Smooth muscle cell (in vitro differentiated cells): ENCODE measurements at regions not wholly inside any gene's neighbourhood (a gene's known extent, or its start where the extent isn't known, plus 50 kb on each side); places are given as distances from the start of the nearest gene placed in this dataset.

Source experiments
- DNase-seq: peaks from one replicate; lab custom pipeline; 2025; ENCODE audit not compliant: unreplicated experiment; lab: John Stamatoyannopoulos, UW
- H2AFZ ChIP-seq: fragments of 200-600 bp; sonication (generic); 2 replicates; pipeline ENCODE4 v1.6.0; 2016; ENCODE audit warnings: antibody characterized with exemption, low read depth, mild to moderate bottlenecking
- H3F3A ChIP-seq: fragments of 200-600 bp; sonication (generic); 2 replicates; pipeline ENCODE4 v1.6.0; 2017; ENCODE audit warnings: antibody characterized with exemption, low read depth
- H3K27ac ChIP-seq: fragments of 200-600 bp; sonication (generic); 2 replicates; pipeline ENCODE4 v1.5.1; 2016; ENCODE audit warnings: low read depth, mild to moderate bottlenecking
- H3K27me3 ChIP-seq: fragments of 200-600 bp; sonication (generic); 2 replicates; pipeline ENCODE4 v1.6.1; 2016; ENCODE audit warnings: low read depth, mild to moderate bottlenecking
- H3K36me3 ChIP-seq: fragments of 200-600 bp; sonication (generic); 2 replicates; pipeline ENCODE4 v1.5.1; 2016; ENCODE audit warnings: low read depth
- H3K4me1 ChIP-seq: fragments of 200-600 bp; sonication (generic); 2 replicates; pipeline ENCODE4 v1.5.1; 2016; ENCODE audit warnings: low read depth
- H3K4me2 ChIP-seq: fragments of 200-600 bp; sonication (generic); 2 replicates; pipeline ENCODE4 v1.6.0; 2016; ENCODE audit warnings: mild to moderate bottlenecking
- H3K4me3 ChIP-seq: fragments of 200-600 bp; sonication (generic); 2 replicates; pipeline ENCODE4 v1.5.1; 2016; ENCODE audit warnings: mild to moderate bottlenecking
- H3K79me2 ChIP-seq: fragments of 200-600 bp; sonication (generic); 2 replicates; pipeline ENCODE4 v1.6.0; 2016; ENCODE audit warnings: low read depth, mild to moderate bottlenecking
- H3K9ac ChIP-seq: fragments of 200-600 bp; sonication (generic); 2 replicates; pipeline ENCODE4 v1.6.0; 2016; ENCODE audit warnings: low read depth
- H3K9me3 ChIP-seq: fragments of 200-600 bp; sonication (generic); replicated peaks from 2 replicates; pipeline ENCODE4 v1.5.1; 2016; ENCODE audit warnings: low read depth
- H4K20me1 ChIP-seq: fragments of 200-600 bp; sonication (generic); 2 replicates; pipeline ENCODE4 v1.6.0; 2016; ENCODE audit warnings: low read depth
- WGBS: methylation state at CpG from one replicate; pipeline ENCODE4 v1.1.7; 2016; ENCODE audit warnings: low lambda C conversion rate; 5-methylcytosine and 5-hydroxymethylcytosine counted together
- TF ChIP-seq, protein P1 (sequence below): fragments of 200-600 bp; sonication (generic); IDR thresholded peaks from 2 replicates; pipeline ENCODE4 v1.5.1; 2017; ENCODE audit warnings: borderline replicate concordance, mild to moderate bottlenecking, antibody characterized with exemption; ENCODE audit not compliant: insufficient read depth, poor library complexity, severe bottlenecking

DNA sequence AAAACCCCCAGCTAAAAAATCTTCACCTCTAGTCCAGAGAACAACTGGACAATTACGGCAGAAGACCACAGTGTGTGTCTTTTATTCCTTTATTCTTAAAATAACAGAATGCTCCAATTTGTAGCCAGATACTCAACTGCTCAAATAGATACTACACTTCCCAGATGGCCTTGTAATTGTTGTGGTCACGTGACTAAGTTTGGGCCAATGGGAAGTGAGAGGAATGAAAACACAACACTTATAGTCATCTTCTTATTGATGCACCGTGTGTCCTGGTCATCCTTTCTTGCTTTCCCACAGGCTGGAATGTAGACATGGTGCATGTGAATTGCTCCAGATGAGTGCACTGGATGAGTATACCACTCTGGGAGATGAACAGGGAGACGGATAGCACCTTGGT, 145.1 kb downstream of the CDC42EP3 start:
- TF ChIP-seq, protein P1, sequence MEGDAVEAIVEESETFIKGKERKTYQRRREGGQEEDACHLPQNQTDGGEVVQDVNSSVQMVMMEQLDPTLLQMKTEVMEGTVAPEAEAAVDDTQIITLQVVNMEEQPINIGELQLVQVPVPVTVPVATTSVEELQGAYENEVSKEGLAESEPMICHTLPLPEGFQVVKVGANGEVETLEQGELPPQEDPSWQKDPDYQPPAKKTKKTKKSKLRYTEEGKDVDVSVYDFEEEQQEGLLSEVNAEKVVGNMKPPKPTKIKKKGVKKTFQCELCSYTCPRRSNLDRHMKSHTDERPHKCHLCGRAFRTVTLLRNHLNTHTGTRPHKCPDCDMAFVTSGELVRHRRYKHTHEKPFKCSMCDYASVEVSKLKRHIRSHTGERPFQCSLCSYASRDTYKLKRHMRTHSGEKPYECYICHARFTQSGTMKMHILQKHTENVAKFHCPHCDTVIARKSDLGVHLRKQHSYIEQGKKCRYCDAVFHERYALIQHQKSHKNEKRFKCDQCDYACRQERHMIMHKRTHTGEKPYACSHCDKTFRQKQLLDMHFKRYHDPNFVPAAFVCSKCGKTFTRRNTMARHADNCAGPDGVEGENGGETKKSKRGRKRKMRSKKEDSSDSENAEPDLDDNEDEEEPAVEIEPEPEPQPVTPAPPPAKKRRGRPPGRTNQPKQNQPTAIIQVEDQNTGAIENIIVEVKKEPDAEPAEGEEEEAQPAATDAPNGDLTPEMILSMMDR, result no peak
- Histone ChIP-seq H3K27me3 (no peaks in the 10 kb centered on the region), H3K9ac (no peak overlapping the region), H4K20me1 (no peaks in the 10 kb centered on the region), H3K27ac (no peak overlapping the region), H2AFZ (no peak overlapping the region), H3K9me3 (no peaks in the 10 kb centered on the region), H3K79me2 (no peaks in the 10 kb centered on the region), H3K4me1 (peaks cover 8% of the 10 kb centered on the region), H3K4me2 (no peak overlapping the region), H3F3A (peaks cover 8% of the 10 kb centered on the region), H3K36me3 (no peaks in the 10 kb centered on the region), H3K4me3 (no peak overlapping the region)
- WGBS, result 61% methylated on average over 4 of the region's 4 CpGs
- no peak for DNase-seq

- Histone ChIP-seq H3K9ac (no peak overlapping the region), H3K79me2 (no peaks in the 10 kb centered on the region), H3K36me3 (no peaks in the 10 kb centered on the region), H3K27ac (no peak overlapping the region), H3K4me2 (no peak overlapping the region), H3F3A (peaks cover 8% of the 10 kb centered on the region), H2AFZ (no peak overlapping the region), H4K20me1 (no peaks in the 10 kb centered on the region), H3K4me3 (no peak overlapping the region), H3K9me3 (no peaks in the 10 kb centered on the region), H3K4me1 (peaks cover 8% of the 10 kb centered on the region), H3K27me3 (no peaks in the 10 kb centered on the region)
- TF ChIP-seq, protein P1, result no peak
- DNase-seq, result no peak
Observed at GRCh38 chr2:37526856-37527255, 144.6 kb downstream of the CDC42EP3 start.

DNA sequence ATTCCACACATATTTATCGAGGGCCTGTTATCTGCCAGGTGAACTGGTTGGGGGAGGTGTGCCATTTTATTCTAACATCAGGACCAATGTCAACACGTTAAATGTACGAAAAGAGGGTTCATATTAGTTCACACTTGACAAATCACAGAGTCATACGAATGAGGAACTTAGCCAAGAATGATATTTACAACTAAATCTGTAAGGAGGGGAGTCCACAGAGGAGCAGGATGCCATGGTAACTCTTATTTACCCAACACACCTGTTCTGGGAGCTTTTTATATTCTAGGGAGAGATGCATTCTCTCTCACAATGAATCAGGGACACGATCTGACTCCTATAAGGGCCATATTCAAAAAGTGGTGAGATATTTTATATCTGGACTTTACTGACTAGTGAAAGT, 144.1 kb downstream of the CDC42EP3 start:
- Histone ChIP-seq H3K4me1 (peaks cover 8% of the 10 kb centered on the region), H4K20me1 (no peaks in the 10 kb centered on the region), H3K79me2 (no peaks in the 10 kb centered on the region), H3K27ac (no peak overlapping the region), H3K36me3 (no peaks in the 10 kb centered on the region), H3K4me2 (no peak overlapping the region), H3K4me3 (no peak overlapping the region), H3F3A (peaks cover 8% of the 10 kb centered on the region), H3K27me3 (no peaks in the 10 kb centered on the region), H2AFZ (no peak overlapping the region), H3K9ac (no peak overlapping the region), H3K9me3 (no peaks in the 10 kb centered on the region)
- TF ChIP-seq, protein P1, result no peak
- no peak for DNase-seq
- 90% methylated on average over 5 of the region's 5 CpGs for WGBS

- H3K9ac ChIP-seq, result no peak overlapping the region
- WGBS, result 100% methylated on average over 1 of the region's 1 CpG
- H3K9me3 ChIP-seq, result no peaks in the 10 kb centered on the region
- TF ChIP-seq, protein P1, result no peak
- no peaks in the 10 kb centered on the region for H4K20me1 ChIP-seq
- H3K4me3 ChIP-seq, result no peak overlapping the region
- H2AFZ ChIP-seq, result no peak overlapping the region
- DNase-seq, result no peak
- no peaks in the 10 kb centered on the region for H3K36me3 ChIP-seq
- no peaks in the 10 kb centered on the region for H3F3A ChIP-seq
- H3K79me2 ChIP-seq, result no peaks in the 10 kb centered on the region
- H3K27me3 ChIP-seq, result no peaks in the 10 kb centered on the region
- no peak overlapping the region for H3K4me2 ChIP-seq
- no peaks in the 10 kb centered on the region for H3K4me1 ChIP-seq
- no peak overlapping the region for H3K27ac ChIP-seq
Observed at GRCh38 chr2:37529830-37530415, 141.5 kb downstream of the CDC42EP3 start.
